Skeletal muscle tissue (tissue), 3 donors: ENCODE measurements at regions not wholly inside any gene's neighbourhood (a gene's known extent, or its start where the extent isn't known, plus 50 kb on each side); places are given as distances from the start of the nearest gene placed in this dataset.

ENCODE experiments used
- H3K27ac ChIP-seq: one replicate; pipeline ENCODE4 v1.7.0; 2013; ENCODE audit warnings: mild to moderate bottlenecking, low read depth, low read length, inconsistent platforms
- H3K27me3 ChIP-seq, 3 donors: one replicate each; pipeline ENCODE4 v1.7.0; 2013; ENCODE audit warnings: low read length in 3 of 3; ENCODE audit not compliant: control insufficient read depth in 3 of 3, insufficient read depth in 3 of 3
- H3K36me3 ChIP-seq, 3 donors: one replicate each; pipeline ENCODE4 v1.7.0; 2013; ENCODE audit warnings: low read length in 3 of 3; ENCODE audit not compliant: control insufficient read depth in 3 of 3, insufficient read depth in 3 of 3
- H3K4me1 ChIP-seq, 3 donors: one replicate each; pipeline ENCODE4 v1.7.0; 2013; ENCODE audit warnings: low read length in 3 of 3, mild to moderate bottlenecking in 3 of 3; ENCODE audit not compliant: control insufficient read depth in 3 of 3, insufficient read depth in 3 of 3
- H3K4me3 ChIP-seq, 3 donors: one replicate each; pipeline ENCODE4 v1.7.0; 2013; ENCODE audit warnings: low read length in 3 of 3
- H3K9ac ChIP-seq, 3 donors: one replicate each; pipeline ENCODE4 v1.7.0; 2013; ENCODE audit warnings: low read length in 3 of 3, mild to moderate bottlenecking in 3 of 3, moderate library complexity in 2 of 3, low read depth in 1 of 3
- H3K9me3 ChIP-seq, 3 donors: one replicate each; pipeline ENCODE4 v1.7.0; 2013; ENCODE audit warnings: low read length in 3 of 3; ENCODE audit not compliant: control insufficient read depth in 3 of 3
- donor health status: Osteomylitis.

- Histone ChIP-seq H3K4me3 (no peak overlapping the region), H3K4me1 (peaks cover 0 to 14% (median 0%) of the 10 kb centered on the region in 3 donors), H3K9me3 (no peaks in the 10 kb centered on the region), H3K27ac (no peak overlapping the region), H3K27me3 (no peaks in the 10 kb centered on the region), H3K9ac (no peak overlapping the region), H3K36me3 (no peaks in the 10 kb centered on the region)
Observed at GRCh38 chr5:112686675-112687074, 51.0 kb upstream of the APC start.

DNA sequence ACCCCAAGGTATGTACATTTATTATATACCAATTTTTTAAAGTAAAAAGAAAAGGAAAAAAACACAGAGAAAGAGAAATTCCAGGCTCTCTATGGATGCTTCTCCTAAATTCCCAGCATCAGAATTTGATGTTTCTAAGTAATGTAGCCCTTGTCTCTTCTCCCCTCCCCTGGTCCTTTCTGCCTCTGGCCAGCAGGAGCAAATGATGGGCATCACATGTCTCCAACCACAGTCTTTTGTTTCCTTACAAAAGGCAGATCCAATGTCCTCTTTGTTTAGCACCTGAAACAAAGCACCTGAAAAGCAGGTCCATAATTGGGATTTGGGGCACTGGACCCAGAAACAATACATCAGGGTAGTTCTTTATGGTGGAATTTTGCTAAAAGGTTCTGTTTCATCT lies 50.4 kb upstream of the APC start:
- H3K4me1 ChIP-seq = peaks cover 0 to 14% (median 0%) of the 10 kb centered on the region in 3 donors
- H3K9me3 ChIP-seq = no peaks in the 10 kb centered on the region
- no peak overlapping the region for H3K27ac ChIP-seq
- no peak overlapping the region for H3K9ac ChIP-seq
- H3K27me3 ChIP-seq = no peaks in the 10 kb centered on the region
- no peaks in the 10 kb centered on the region for H3K36me3 ChIP-seq
- H3K4me3 ChIP-seq = no peak overlapping the region
